Adrenal gland (tissue), 9 donors: ENCODE measurements at regions not wholly inside any gene's neighbourhood (a gene's known extent, or its start where the extent isn't known, plus 50 kb on each side); places are given as distances from the start of the nearest gene placed in this dataset.

Source experiments
- DNase-seq, 7 donors: peaks; one replicate each; pipeline ENCODE4 v3.0.0-alpha.2; 2019 to 2020
- H3K27ac ChIP-seq, 5 donors: fragments of 200-600 bp; sonication (generic) in 4 of 5; 1 replicate in 3 of 5; 2 replicates in 2 of 5; pipeline versions ENCODE4 v1.5.1 to v1.8.0; 2016 to 2020; ENCODE audit warnings: mild to moderate bottlenecking in 1 of 5
- H3K27me3 ChIP-seq: fragments of 200-600 bp; 2 replicates; pipeline ENCODE4 v1.8.0; 2021
- H3K36me3 ChIP-seq, 2 donors: fragments of 200-600 bp; replicated peaks in 1 of 2; 1 replicate in 1 of 2; 2 replicates in 1 of 2; pipeline versions ENCODE4 v1.5.1 to v1.8.0; 2018 to 2022
- H3K4me1 ChIP-seq, 2 donors: fragments of 200-600 bp; replicated peaks in 1 of 2; 1 replicate in 1 of 2; 2 replicates in 1 of 2; pipeline versions ENCODE4 v1.5.1 to v1.8.0; 2018 to 2021
- H3K4me3 ChIP-seq, 4 donors: fragments of 200-600 bp; sonication (generic) in 3 of 4; one replicate each; pipeline ENCODE4 v1.5.1; 2016 to 2018
- H3K9me3 ChIP-seq, 3 donors: fragments of 200-600 bp; sonication (generic) in 1 of 3; replicated peaks in 1 of 3; 1 replicate in 2 of 3; 2 replicates in 1 of 3; pipeline versions ENCODE4 v1.5.1 to v1.8.0; 2016 to 2021
- CTCF ChIP-seq, 6 experiments: fragments of 450-650 bp in 4 of 6; fragments of 200-600 bp in 2 of 6; sonication (generic) in 1 of 6; IDR thresholded peaks; 1 replicate in 5 of 6; 2 replicates in 1 of 6; pipeline versions ENCODE4 v1.5.1 to v1.8.0; 2016 to 2021; ENCODE audit warnings: antibody characterized with exemption in 6 of 6, mild to moderate bottlenecking in 2 of 6, moderate library complexity in 1 of 6
- POLR2A ChIP-seq, 2 donors: fragments of 450-650 bp; IDR thresholded peaks; one replicate each; pipeline ENCODE4 v1.6.1; 2017; ENCODE audit warnings: antibody characterized with exemption in 2 of 2, mild to moderate bottlenecking in 2 of 2, moderate library complexity in 1 of 2
- WGBS, 4 donors: extraction: QIAGEN DNeasy Blood & Tissue Kit in 2 of 4; methylation state at CpG; one replicate each; pipeline versions ENCODE4 v1.1.5 to v1.1.7; 2013 to 2017; 5-methylcytosine and 5-hydroxymethylcytosine counted together
- intact Hi-C, 2 donors: fragments of 100-400 bp; cut with DNase I; formaldehyde crosslinking; loops; one replicate each; pipeline versions ENCODE4 v1.14.1 to v1.15.0; 2022 to 2023
- donor health status: healthy with polysubstance abuse.
- donor health status: Bipolar disorder and iron deficiency.
- donor health status: DM: yes; HTN: yes; CAD: no.
- donor health status: DM: no; HTN: no; CAD: no.
- donor health status: DM: no; HTN: no; CAD: no.

- 85 to 98% (median 89%) methylated on average over 4 to 6 of the region's 6 CpGs for WGBS, 4 donors
- intact Hi-C loops, result no loop called here
- peak in 2 of 7 donors; percentile 4 to 18 for DNase-seq
These were observed 166.4 kb upstream of the ZNF618 start for GRCh38 chr9:113709721-113710120.

GRCh38 chr9:113711251-113711650 is 164.9 kb upstream of the ZNF618 start:
- Histone ChIP-seq H3K4me1 (no peaks in the 10 kb centered on the region), H3K4me3 (no peak overlapping the region), H3K9me3 (no peaks in the 10 kb centered on the region), H3K36me3 (no peaks in the 10 kb centered on the region), H3K27ac (no peak overlapping the region), H3K27me3 (no peaks in the 10 kb centered on the region)
- WGBS, 4 donors, result 68 to 90% (median 86%) methylated on average over 1 of the region's 1 CpG
- DNase-seq, result no peak
- intact Hi-C loops, result no loop called here
- TF ChIP-seq CTCF (IDR thresholded peaks at IDR 0.05), result no peak
- TF ChIP-seq POLR2A (IDR thresholded peaks at IDR 0.05), result no peak

More at GRCh38 chr9:113709721-113710120, 166.4 kb upstream of the ZNF618 start:
- no peak overlapping the region for H3K27ac ChIP-seq
- H3K9me3 ChIP-seq, result no peaks in the 10 kb centered on the region
- TF ChIP-seq POLR2A (IDR thresholded peaks at IDR 0.05) (no peak), CTCF (IDR thresholded peaks at IDR 0.05) (no peak)
- no peak overlapping the region for H3K4me3 ChIP-seq
- H3K27me3 ChIP-seq, result no peaks in the 10 kb centered on the region
- H3K4me1 ChIP-seq, result no peaks in the 10 kb centered on the region
- no peaks in the 10 kb centered on the region for H3K36me3 ChIP-seq

GRCh38 chr9:113712053-113712452 is 164.1 kb upstream of the ZNF618 start:
- H3K4me1 ChIP-seq, result no peaks in the 10 kb centered on the region
- 8 to 19% (median 13%) methylated on average over 2 of the region's 2 CpGs for WGBS, 4 donors
- no peak for TF ChIP-seq POLR2A (IDR thresholded peaks at IDR 0.05)
- no peak for TF ChIP-seq CTCF (IDR thresholded peaks at IDR 0.05)
- intact Hi-C loops, result no loop called here
- H3K4me3 ChIP-seq, result no peak overlapping the region
- H3K27ac ChIP-seq, result no peak overlapping the region
- no peaks in the 10 kb centered on the region for H3K9me3 ChIP-seq
- no peaks in the 10 kb centered on the region for H3K36me3 ChIP-seq
- H3K27me3 ChIP-seq, result no peaks in the 10 kb centered on the region
- DNase-seq, result peak in 5 of 7 donors; percentile 13 to 55 (median 20)

GRCh38 chr9:113715086-113715485 is 161.0 kb upstream of the ZNF618 start:
- H3K4me3 ChIP-seq, result no peak overlapping the region
- intact Hi-C loops, result no loop called here
- no peaks in the 10 kb centered on the region for H3K27me3 ChIP-seq
- TF ChIP-seq POLR2A (IDR thresholded peaks at IDR 0.05), result no peak
- no peak for TF ChIP-seq CTCF (IDR thresholded peaks at IDR 0.05)
- H3K27ac ChIP-seq, result no peak overlapping the region
- no peaks in the 10 kb centered on the region for H3K9me3 ChIP-seq
- WGBS, 4 donors, result 87 to 94% (median 90%) methylated on average over 5 of the region's 5 CpGs
- no peaks in the 10 kb centered on the region for H3K4me1 ChIP-seq
- no peak for DNase-seq
- no peaks in the 10 kb centered on the region for H3K36me3 ChIP-seq
